ENCODE measurements at regions not wholly inside any gene's neighbourhood (a gene's known extent, or its start where the extent isn't known, plus 50 kb on each side); places are given as distances from the start of the nearest gene placed in this dataset.

GRCh38 chr5:118439831-118440230, 548.5 kb downstream of the DTWD2 start:
- no peak for TF ChIP-seq TAF1 (IDR thresholded peaks at IDR 0.05; ENCODE audit: borderline replicate concordance, low read depth, low read length)
- no peak for TF ChIP-seq POLR2A (IDR thresholded peaks at IDR 0.05; ENCODE audit: low read depth, low read length)
- no peak for TF ChIP-seq POLR2AphosphoS5 (IDR thresholded peaks at IDR 0.05; ENCODE audit: low read depth, low read length)

All from GM12892 (cell line).